Activated CD4-positive, alpha-beta T cell treated with anti-CD3 and anti-CD28 coated beads, Interleukin-2, amount 50 U/mL, for 4 hours (primary cell): ENCODE measurements at regions not wholly inside any gene's neighbourhood (a gene's known extent, or its start where the extent isn't known, plus 50 kb on each side); places are given as distances from the start of the nearest gene placed in this dataset.

Source experiments
- DNase-seq, 2 experiments: peaks; one replicate each; pipeline ENCODE4 v3.0.0-alpha.2; 2020

DNA sequence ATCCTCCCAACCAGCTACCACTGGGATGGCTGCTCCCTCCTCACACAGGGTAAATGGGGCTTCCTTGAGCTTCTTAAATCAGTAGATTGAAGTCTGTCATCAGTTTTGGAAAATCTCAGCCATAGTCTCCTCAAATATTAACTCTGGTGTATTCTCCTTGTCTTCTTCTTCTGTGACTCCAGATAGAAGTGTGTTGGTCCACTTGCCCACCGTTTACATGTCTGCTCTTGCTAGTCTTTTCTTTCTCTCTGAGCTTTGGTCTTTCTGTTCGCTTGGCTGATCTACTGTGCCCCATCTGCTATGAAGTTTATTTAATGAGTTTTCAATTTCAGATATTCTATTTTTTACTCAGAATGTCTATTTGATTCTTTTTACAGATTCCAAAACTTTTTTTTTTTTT lies 281.7 kb upstream of the HDAC4 start:
- DNase-seq, result no peak

DNA sequence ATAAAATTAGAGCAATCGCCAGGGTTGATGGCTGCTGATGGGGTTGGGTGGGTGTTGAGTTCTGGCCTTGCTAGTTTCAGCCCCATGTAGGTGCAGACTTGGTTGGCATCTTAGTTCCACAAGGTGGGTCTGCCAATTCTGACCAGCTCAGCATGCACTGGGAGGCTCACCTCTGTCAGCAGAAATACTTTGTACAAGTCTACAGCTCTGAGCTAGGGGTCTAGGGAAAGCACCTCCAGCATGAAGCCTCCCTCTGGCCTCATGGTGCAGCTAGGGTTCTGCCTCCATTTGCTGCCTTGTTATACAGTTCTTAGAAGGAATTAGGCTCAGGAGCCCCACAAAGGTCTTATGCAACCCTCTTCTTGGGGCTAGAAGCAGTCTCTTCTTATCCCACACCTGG lies 278.9 kb upstream of the HDAC4 start:
- no peak for DNase-seq

DNA sequence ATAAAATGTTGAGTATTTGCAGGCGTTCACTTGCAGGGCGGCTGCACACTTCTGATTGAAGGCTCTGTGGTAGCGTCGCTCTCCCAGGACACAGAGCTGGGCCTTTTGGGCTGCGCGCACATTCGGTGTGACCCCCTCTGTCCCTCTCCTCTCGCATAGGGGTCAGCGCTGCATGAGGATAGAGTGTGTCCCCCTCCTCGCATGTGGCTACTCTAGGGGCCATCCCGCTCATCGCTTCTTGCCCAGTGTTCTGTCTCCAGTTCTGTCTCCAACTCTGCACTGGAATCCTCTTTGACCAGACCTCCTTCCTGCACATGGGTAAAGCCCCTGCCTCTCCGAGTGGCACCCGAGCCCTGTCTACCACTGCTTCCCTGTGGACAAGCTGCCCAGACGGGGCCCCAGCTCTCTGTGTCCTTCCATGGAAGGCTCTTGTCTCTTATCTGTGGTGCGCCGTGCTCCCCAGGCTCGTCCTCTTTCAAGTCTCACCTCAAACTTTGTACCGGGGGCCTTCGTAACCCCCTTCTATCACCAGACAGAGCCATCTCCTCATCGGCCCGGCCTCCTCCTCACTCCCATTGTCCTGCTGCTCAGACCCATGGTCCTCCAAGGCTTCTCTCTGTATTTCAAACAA lies 278.0 kb upstream of the HDAC4 start:
- DNase-seq, result no peak

DNA sequence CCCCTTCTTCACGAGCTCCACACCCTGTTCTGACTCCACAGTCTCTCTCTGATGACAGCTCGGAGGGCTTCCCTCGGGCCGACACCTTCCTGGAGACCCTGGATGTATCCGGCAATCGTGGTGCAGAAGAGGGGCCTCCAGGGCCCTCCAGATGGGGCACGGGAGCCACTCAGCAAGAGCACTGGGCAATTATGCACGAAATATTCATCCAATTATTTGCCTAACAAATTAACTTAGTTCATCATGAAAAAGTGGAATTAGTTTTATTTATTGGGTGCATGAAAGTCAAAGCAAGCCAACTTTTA lies 277.3 kb upstream of the HDAC4 start:
- DNase-seq, result no peak

DNA sequence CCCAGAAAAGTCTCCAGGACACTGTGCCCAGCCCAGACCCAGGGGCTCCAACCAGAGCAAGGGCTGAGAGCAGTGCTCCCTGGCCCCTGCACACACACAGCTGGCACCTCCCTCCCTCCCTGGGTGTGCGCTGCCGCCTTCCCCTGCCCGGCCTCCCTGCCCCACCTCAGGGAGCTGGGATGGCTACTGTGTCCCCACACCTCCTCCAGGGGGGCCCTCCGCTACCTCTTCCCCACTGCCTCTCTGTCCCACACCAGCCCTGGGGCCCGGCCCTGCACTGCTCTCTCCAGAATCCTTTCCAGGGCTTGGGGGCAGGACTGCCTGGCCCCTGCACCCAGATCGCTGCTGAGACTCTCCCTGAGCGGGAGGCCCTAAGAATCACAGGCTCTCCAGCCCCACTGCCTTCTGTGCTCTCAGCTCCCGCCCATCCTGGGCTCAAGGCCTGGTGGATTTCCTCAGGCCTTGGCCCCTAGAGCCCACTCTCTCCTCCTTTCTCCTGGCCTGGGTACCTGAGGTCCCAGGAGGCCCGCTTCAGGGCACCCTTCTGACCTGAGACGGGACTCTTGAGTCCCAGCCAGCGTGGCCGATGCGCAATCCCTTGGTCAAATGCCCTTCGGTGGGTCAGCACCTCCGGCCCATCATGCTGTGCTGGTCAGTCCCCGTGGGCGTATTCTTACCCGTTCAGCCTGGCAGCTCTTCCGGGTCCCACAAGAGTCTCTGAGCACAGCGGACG lies 276.8 kb upstream of the HDAC4 start:
- DNase-seq, result no peak

DNA sequence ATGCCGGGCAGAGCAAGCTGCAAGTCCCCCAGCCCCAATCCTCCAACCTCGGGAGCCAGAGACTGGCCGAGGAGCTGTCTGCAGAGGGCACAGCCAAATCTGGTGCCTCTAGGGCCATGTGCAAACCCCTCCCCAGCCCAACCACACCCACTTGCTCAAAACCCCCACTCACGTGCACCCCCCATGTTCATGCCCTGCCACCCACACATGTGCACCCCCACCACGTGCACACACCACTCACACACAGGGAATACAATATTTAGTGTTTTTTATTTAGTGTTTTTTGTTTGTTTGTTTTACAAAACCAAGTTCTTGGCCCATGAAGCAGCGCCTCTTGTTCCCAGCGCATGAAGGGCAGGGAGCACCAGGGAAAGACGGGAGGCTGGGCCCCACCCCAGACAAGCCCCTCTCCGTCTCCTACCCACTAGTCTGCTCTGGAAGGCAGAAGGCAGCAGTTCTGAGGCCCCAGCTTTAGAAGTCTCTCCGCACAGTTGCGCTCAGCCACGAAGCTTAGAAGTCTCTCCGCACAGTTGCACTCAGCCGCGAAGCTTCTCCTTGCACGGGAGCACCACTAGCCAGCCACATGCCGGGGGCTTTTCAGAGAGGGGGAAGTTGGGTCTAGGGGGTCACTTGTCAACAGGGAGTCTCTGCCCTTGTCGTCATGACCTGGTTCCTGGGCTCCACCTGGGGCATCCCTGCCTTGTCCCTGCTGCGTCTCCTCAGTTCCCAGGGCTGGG lies 276.1 kb upstream of the HDAC4 start:
- no peak for DNase-seq

DNA sequence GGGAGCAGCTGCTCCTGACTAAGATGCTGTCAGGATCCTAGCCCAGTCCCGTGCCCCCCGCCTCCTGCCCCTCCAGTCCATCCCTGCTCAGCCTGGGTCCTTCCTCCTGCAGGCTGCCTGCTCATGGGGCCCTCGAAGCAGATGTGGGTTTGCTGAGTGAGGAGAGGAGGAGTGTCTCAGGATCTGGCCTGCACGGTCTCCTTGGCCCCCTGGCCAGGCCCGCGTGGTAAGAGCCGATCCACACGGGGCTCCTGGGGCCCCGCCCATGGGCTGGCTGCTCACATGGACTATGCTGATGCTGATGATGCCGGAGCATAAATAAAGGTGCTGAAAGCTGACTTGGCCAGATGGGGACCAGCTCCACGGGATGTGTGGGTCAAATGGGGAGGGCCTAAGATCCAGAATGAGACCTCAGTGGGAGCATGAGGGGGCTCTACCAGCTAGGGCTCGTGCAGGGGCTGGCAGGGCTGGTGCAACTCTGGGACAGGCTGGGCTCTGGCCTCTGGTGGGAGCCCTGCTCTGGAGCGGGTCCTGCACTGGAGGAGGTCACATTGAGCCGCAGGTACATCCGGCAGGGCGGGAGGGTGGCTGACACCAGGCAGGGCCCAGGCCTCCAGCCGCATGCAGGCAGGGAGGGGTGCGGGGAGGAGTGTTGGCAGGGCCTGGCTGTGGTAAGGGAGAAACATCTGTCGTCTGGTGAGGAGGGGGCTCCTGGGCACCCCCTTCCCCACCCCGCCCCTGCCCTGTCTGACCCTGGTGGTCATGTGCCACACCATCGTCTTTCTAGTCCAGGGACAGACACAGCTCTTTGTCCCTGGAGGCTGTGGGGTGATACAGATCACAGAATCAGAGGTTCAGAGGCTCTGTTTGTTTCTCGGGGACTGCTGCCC lies 275.3 kb upstream of the HDAC4 start:
- no peak for DNase-seq

DNA sequence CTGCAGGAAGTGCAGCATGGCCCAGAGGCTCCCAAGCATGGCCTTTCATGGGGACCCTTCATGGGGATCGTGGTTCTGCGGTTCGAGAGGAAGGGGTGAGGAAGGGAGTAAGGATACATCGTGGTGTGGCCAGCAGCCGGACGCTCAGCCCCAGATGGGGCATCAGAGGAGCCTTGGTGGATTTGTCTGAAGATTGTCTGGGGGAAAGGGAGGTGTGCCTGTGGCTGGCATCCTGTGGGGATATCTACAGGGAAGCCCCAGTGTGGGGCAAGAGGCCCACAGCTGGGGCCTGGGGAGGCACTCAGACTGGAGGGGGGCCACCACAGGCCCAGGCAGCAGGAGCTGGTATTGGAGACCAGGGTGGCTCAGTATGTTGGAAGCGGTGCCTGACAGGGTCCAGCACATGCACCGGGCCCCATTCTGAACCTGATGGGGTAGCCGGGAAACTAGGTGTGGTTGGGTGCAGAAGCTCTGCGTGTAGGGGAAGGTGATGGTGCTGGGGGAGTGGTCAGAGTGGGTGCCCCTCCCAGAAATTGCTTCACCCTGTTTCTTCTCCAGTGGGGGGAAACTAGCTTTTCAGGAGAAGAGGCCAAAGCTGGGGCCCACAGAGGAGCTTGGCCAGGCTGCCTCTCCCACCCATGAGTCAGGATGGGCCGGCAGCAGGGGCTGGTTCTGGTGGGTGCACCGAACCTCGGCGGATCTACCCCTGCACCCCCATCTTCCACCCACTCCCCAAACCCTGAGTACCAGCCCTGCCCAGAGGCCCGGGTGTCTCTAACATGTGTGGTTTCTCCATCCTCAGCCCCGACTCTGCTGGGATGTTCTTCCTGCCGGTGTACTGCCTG lies 274.4 kb upstream of the HDAC4 start:
- no peak for DNase-seq

DNA sequence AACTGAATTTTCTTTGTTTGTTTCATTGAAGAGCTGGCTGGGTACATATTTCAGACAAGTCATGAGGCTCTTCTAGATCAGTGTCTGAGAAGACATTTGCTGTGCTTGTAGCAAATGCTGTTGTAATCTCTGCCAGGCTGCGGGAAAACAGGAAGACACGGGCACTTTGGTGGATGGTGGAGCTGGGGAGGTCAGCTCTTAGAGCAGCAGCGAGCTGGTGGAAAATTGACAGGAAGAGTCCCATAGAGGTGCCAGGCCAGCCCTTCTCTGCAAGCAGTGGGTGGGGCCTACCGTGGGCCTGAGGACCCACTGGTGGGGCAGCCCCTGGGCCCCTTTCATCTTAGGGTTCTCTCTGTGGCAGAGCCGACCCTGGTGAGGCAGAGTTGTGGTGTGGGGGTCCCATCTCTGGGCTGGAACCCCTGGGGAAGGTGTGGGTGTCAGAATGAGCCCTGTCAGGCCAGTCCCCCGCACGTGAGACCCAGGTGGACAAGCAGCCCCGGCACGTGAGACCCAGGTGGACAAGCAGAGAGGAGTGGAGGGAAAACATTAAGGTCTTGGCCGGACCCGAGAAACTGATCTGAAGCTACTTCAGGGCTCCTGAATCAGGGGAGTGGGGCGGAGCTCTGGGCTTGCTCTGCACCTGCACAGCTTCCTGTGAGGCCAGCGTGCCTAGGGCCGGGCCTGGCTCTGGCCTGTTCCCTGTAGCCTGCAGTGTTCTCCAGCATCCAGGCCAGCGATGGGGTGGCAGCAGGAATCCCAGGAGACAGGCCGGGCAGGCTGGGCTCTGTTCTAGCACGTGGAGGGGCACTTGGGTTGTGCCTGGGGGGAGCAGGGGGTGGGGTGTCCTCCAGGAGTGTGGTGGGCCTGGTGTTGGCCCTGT lies 273.5 kb upstream of the HDAC4 start:
- DNase-seq, result no peak

DNA sequence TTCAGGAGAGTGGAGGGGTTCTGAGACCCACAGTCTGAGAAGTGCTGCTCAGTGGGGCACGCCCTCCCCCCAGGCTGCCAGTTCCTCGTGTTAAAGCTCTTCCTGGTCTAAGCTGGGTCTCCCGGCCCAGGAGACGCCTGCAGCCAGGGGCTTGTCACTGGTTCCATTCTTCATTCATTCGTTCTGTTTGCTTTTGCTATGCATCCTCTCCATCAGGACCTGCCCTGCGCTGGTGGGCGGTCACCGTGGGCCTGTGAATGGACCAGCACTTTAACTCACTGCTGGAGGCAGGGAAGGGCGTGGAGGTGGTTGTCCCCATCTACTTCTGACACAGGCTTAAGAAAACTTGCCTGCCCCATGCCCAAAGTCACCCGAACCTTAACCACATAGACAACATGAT lies 272.8 kb upstream of the HDAC4 start:
- no peak for DNase-seq

DNA sequence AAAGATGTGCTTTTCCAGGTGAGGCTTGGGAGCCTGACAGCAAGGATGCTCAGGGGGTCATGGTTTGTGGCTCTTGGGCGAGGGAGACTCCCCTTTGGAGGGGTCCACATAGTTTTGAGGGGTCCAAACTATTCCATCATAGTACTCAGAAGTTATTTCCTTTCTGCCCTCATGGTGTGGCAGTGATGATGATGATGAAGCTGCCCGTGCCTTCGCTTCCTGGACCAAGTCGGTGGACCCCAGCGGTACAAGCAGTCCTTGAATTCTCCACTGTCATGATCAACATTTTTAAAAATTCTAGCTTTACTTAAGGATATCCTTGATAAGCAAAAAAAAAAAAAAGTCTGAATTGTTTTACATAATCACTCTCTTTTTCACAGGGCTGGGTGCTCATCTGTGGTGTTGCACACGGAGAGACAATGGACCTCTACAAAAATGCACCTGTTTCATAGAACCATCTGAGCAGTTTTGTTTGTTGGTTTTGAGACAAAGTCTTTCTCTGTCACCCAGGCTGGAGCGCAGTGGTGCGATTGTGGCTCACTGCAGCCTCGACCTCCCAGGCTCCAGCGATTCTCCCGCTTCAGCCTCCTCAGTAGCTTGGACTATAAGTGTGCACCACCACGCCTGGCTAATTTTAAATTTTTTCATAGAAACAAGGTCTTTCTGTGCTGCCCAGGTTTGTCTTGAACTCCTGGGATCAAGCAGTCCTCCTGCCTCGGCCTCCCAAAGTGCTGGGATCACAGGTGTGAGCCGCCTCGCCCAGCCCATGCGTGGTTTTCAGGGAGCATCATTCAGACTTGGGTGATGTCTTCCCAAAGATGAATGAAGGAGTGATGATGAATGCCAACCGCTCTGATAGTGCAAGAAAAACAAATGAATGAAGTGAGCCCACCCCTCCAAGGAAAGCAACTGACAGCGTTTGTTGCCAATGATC lies 271.4 kb upstream of the HDAC4 start:
- DNase-seq, result no peak

DNA sequence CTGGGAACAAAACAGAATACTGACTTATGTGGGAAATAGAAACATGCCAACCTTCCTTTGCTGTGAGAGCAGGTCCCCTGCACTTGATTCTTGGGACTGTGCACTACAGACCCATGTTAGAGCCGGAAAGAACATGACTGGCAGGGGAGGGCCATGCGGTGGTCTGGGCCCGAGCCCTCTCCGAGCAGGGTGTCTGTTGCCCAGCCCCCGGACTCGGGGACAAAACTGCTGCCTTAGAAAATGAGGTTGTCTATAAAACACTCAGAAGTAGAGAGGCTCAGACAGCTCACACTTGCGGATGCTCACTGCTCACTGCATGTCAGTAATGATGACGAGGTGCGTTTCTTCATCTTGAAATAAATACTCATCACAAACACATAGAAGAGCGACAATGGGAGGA lies 270.7 kb upstream of the HDAC4 start:
- DNase-seq, result no peak

DNA sequence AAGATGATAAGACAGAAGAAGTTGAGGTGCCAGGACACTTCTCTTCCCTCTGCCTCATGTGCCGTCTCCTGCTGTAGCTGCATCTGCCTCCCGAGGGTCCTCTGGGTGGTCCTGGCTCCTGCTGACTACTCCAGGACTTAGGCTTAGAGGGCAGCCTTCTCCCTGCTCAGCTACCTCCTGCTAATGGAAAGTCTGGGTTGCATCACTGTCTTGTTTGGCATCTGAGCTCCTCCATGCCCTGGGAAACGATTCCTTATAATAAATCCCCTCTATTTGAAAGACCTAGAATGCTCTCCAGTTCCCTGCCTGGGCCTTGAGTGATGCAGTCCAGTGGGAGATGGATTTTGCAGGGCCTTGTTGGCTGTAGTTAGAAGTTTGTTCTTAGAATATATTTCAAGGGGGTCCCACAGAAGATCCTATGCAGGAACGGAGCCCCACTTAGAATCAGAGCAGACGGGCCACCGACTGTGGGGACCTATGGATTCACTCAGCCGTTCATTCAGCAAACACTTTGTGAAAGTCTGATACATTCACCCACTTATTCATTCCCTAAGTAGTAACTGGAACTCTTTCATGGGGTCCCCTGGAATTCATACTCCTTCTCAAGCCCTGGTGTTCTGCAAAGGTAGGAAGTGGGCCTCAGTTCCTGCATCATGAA lies 269.8 kb upstream of the HDAC4 start:
- DNase-seq, result no peak

DNA sequence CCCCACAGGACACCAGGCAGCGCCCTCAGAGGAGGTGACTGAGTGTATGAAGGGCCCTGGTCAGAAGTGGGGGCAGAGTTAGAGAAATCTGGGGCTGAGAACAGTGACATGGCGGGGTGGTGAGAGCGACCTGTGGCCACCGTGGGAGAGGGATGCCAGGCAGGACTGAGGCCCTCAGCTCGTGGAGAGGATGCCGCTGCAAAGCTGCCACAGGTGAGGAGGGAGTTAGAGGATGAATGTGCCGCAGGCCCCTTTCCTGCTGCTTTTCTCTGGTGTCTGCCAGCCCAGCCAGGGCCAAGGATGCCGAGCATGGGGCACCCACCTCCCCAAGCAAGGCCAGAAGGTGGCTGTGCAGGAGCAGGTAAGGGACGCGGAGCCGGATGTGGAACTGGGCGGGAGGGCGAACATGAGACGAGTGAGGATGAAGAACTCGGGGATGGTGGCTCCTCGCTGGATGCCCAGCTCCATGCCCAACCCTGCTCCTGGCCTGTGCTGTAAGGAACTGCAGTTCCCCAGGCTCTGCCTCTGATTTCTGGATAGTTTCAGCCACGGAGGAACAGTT lies 269.2 kb upstream of the HDAC4 start:
- DNase-seq, result no peak

DNA sequence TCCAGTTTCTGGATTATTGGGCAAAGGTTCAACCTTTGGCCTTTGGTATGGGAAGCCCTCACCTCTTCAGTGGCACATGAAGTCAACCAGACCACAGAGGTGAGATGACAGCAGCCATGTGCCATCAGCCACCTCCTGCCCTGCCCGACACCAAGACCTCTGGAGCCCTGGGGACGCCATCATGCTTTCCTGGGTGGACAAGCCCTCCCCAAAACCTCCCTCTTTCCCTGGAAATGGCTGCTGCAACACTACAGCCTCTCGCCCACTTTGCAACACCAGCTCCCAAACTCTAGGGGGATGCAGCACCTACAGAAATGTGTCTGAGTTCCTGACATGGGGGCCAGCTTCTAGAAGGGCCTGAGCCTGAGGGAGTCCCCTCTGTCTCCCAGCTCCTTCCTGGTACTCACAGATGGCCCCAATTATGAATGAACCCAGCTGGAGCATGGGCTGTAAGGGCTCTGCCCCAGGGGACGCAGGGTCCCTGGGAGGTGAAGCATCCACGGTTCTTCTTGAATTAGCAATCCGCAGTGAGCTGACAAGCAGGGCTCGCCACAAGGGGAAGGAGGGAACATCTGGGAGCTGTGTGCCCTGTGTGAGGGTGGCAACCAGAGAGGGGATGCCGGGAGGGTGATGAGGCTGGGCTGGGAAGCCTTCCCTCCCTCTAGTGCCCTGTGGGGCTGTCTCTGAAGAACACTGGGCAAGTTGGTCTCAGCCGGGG lies 268.5 kb upstream of the HDAC4 start:
- no peak for DNase-seq

DNA sequence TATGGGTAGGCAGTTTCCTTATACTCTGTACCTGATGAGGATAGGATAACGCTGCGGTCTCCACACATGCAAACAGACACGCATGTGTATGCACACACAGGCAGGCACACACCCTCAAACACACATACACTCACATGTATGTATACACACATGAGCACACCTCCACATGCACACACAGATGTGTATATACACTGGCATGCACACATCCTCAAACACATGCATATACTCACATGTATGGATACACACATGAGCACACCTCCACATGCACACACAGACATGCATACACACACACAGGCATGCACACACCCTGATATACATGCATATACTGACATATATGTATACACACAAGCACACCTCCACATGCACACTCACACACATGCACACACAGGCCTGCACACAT lies 267.8 kb upstream of the HDAC4 start:
- no peak for DNase-seq

DNA sequence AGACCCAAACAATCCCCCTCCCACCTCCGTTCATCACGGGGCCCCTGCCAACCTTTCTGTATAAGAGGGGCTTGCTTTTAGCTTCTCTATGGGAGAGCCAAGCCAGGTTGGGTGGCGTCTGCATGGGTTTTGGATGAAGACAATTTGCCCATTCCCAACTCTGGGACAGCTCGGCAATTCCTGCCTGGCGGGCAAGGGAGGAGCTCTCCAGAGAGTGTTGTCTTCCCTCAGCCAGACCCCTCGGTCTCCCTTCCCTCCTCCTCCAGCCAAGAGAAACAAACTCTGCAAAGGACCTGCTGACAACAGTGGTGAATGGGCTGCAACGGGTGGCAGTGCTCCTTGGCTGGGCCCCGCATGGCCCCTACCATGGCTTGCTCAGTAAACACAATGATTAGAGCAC lies 267.2 kb upstream of the HDAC4 start:
- no peak for DNase-seq

DNA sequence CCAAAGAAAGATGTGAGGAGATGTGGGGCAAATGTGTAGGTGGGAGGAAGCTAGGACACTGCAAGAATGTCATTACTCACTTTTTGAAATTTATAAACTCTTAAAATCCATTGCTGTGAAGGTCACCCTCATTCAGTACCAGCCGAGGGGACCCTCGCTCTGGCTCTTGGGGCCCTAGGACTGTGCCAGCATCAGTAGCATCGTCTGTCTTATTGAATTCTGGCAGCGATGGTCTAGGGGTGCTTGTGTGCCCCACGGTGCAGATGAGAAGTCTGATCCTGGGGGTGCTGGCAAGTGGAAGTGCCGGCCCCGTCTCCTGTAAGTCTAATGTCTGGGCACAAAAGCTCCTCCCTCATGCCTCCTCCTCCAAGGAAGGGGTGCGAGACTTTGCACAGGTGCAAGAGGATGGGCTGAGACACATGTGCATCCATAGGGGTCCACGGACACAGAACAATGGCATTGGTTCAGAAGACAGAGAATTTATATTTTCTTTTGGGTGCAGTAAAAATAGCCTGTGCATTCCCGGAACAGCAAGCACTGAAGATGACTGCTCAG lies 266.7 kb upstream of the HDAC4 start:
- DNase-seq, result no peak
